Activated naive CD8-positive, alpha-beta T cell (primary cell): ENCODE measurements at regions not wholly inside any gene's neighbourhood (a gene's known extent, or its start where the extent isn't known, plus 50 kb on each side); places are given as distances from the start of the nearest gene placed in this dataset.
"Not testable (repeated sequence)": the region's sequence is repeated elsewhere in the genome, so short reads cannot be mapped to it uniquely, and the experiment has no call there.

Source experiments
- H3K27ac Mint-ChIP-seq: one replicate; pipeline ENCODE4 v1.8.0; 2021; ENCODE audit warnings: mixed read lengths
- H3K27me3 Mint-ChIP-seq: one replicate; pipeline ENCODE4 v1.8.0; 2021; ENCODE audit warnings: mixed read lengths
- H3K36me3 Mint-ChIP-seq: one replicate; pipeline ENCODE4 v1.8.0; 2021; ENCODE audit warnings: mixed read lengths
- H3K4me1 Mint-ChIP-seq: one replicate; pipeline ENCODE4 v1.8.0; 2021; ENCODE audit warnings: low read depth, mixed read lengths
- H3K4me3 Mint-ChIP-seq: one replicate; pipeline ENCODE4 v1.8.0; 2021; ENCODE audit warnings: mild to moderate bottlenecking, mixed read lengths
- H3K9me3 Mint-ChIP-seq: one replicate; pipeline ENCODE4 v1.8.0; 2021; ENCODE audit warnings: low read depth, mixed read lengths

DNA sequence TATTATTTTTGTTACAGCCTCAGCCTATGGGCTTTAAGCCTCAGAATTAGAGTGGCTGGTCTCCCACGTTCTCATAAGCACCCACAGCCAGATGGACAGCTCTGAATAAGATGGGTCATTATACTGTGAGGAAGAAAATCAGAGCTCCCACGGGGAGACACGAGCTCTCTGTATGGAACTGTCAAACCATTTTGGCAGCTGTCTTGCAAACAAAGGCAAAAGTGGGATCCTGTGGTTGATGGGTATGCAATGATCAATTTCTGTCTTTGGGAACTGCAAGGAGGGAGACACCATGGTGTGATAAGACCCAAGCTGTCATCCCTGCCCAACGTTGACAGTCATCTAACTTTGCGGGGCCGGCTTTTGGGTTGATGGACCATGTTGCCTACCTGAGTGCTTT, 614.3 kb downstream of the TYW1 start:
- H3K9me3 Mint-ChIP-seq: peaks cover 26% of the 10 kb centered on the region
- no peaks in the 10 kb centered on the region for H3K36me3 Mint-ChIP-seq
- H3K27ac Mint-ChIP-seq: no peak overlapping the region
- H3K4me3 Mint-ChIP-seq: no peak overlapping the region
- H3K27me3 Mint-ChIP-seq: no peaks in the 10 kb centered on the region
- no peaks in the 10 kb centered on the region for H3K4me1 Mint-ChIP-seq

DNA sequence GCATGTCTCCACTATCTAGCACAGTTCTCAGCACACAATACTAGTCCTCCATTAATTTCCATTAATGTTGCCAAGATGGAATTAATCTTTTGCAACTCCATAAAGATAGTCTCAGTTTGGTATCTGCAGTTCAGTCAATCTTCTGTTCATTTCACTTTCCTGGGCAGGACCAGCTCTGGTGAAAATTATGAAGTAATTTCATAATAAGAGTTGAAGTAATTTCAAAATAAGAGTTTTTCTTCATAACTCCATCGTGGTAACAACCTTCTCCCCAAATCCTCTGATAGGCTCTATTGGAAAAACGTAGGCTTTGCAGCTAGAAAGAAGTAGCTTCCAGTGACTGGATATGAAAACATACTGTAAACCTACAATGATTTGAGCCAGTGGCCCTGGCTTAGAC, 618.2 kb downstream of the TYW1 start:
- H3K4me1 Mint-ChIP-seq: no peaks in the 10 kb centered on the region
- no peak overlapping the region for H3K27ac Mint-ChIP-seq
- peaks cover 26% of the 10 kb centered on the region for H3K9me3 Mint-ChIP-seq
- H3K36me3 Mint-ChIP-seq: no peaks in the 10 kb centered on the region
- H3K4me3 Mint-ChIP-seq: no peak overlapping the region
- peaks cover 1% of the 10 kb centered on the region for H3K27me3 Mint-ChIP-seq

DNA sequence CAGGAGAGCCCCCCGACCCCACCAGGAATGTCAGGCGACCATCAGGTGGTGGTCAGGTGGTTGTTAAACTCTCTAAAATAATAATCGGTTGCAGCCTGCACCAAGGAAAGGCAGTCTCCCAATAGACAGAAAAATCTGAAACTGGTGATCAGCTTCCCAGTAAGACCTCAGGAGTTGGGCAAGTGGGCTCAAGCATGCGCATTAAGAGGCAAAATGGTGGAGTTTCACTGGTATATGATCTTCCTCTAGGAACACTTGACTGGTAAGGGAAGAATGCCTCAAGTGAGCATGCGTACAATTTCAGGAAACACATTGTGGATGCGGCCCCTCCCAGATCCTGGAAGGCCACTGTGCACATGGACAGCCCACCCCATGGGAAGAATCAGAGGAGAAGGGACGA, 619.9 kb downstream of the TYW1 start:
- Mint-ChIP-seq H3K36me3 (no peaks in the 10 kb centered on the region), H3K4me1 (no peaks in the 10 kb centered on the region), H3K4me3 (no peak overlapping the region), H3K27ac (no peak overlapping the region), H3K27me3 (peaks cover 4% of the 10 kb centered on the region), H3K9me3 (peaks cover 21% of the 10 kb centered on the region)

DNA sequence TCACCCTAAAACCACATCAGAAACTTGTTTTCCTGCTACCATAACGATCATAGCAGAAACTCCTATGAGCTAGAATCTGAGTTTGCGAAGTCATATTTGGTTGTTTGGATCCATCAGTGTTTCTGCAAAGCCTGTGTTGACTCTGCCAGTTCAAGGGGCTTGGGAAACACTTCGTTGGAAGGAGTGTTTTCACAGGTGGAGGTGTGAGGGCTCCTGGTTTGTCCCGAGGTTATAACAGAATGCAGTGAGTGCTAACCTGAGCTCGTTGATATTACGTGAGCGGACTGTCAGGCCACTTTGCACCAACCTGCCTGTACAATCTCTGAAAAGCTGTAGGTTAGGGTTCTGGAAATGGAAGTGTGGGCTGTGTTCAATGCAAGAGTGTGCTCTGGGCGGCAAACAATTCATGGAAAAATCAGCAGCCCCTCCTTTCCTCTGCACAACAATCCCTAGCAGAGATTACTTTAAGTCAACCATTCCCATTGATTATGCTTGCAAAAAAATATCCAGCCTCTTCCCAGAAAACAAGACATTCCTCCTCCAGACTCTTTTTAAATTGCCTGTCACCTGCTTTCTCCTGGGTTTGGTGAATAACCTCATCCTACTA, 622.0 kb downstream of the TYW1 start:
- Mint-ChIP-seq H3K9me3 (peaks cover 13% of the 10 kb centered on the region), H3K27me3 (peaks cover 6% of the 10 kb centered on the region), H3K4me3 (no peak overlapping the region), H3K27ac (no peak overlapping the region), H3K36me3 (no peaks in the 10 kb centered on the region), H3K4me1 (no peaks in the 10 kb centered on the region)

DNA sequence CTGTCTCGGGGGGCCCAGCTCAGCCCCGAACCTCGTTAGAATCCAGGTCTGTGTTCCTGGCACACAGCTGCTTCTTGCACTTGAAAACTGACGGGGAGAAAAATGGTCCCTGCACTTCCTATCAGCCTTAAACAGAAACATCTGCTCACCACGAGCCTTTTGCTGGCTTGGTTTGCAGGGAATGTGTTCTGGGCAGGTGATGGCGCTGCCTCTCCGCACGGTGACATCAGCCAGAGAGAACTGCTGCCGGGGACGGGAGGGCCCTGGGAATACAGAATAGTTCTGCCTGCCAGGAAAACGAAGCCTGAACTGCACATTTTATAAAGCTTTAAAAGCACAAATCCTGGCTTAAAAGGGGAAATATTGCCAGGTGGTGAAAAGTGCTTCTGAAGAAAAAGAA, 622.5 kb downstream of the TYW1 start:
- no peaks in the 10 kb centered on the region for H3K36me3 Mint-ChIP-seq
- H3K4me1 Mint-ChIP-seq: no peaks in the 10 kb centered on the region
- peaks cover 6% of the 10 kb centered on the region for H3K27me3 Mint-ChIP-seq
- H3K9me3 Mint-ChIP-seq: peaks cover 13% of the 10 kb centered on the region
- no peak overlapping the region for H3K27ac Mint-ChIP-seq
- no peak overlapping the region for H3K4me3 Mint-ChIP-seq

DNA sequence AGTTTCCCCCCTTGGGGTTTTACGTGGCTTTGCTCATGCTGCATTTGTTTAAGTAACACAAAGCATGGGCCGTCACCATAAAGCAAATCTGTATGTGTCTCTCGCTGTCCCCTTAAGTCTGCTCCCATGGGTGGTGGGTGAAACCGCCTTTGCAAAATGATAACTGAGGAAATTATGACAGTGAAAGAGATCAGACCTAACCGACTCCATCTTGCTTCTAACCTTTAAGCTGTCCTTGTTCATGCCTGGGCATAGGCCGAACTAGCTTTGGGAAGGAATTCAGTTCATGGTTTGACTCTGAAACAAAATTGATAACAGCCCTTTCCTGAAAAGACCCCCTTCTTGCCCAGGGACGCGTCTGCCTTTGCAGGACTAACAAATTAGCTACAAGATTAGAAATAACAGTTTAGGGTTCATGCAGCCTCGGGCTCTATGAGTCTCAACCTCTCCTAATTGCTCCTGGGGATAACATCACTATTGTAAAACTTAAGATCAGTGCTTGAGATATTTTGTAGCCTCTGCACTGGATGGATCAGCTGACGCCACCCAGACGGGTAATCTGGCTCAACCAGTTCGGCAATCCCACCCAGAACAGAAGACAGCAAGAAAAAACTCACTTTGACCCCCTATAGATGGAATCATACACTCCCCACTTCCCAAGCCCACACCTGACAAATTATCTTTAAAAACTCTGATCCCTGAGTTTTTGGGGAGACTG, 623.7 kb downstream of the TYW1 start:
- H3K36me3 Mint-ChIP-seq: no peaks in the 10 kb centered on the region
- H3K27me3 Mint-ChIP-seq: peaks cover 10% of the 10 kb centered on the region
- H3K9me3 Mint-ChIP-seq: peaks cover 5% of the 10 kb centered on the region
- no peak overlapping the region for H3K4me3 Mint-ChIP-seq
- H3K27ac Mint-ChIP-seq: no peak overlapping the region
- H3K4me1 Mint-ChIP-seq: peaks cover 3% of the 10 kb centered on the region

DNA sequence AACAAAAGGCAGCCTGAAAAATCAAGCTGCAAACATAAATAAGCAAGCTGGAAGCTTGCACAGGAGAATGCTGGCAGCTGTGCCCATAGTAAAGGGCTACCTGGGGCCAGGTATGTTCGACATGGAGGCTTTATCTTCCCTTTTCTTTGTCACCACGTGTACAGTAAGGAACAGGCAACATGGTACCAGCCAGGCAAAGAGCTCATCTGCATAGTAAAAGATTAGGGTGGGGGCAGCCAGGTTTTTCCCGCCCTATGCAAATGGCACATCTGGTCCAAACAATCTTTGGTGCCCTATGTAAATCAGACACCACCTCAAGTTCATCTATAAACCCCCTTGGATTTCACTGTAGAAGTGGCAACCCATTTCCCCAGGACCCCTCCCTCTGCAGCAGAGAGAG, 625.1 kb downstream of the TYW1 start:
- no peaks in the 10 kb centered on the region for H3K36me3 Mint-ChIP-seq
- H3K4me3 Mint-ChIP-seq: no peak overlapping the region
- H3K4me1 Mint-ChIP-seq: peaks cover 5% of the 10 kb centered on the region
- H3K27me3 Mint-ChIP-seq: peaks cover 9% of the 10 kb centered on the region
- H3K27ac Mint-ChIP-seq: no peak overlapping the region
- no peaks in the 10 kb centered on the region for H3K9me3 Mint-ChIP-seq

DNA sequence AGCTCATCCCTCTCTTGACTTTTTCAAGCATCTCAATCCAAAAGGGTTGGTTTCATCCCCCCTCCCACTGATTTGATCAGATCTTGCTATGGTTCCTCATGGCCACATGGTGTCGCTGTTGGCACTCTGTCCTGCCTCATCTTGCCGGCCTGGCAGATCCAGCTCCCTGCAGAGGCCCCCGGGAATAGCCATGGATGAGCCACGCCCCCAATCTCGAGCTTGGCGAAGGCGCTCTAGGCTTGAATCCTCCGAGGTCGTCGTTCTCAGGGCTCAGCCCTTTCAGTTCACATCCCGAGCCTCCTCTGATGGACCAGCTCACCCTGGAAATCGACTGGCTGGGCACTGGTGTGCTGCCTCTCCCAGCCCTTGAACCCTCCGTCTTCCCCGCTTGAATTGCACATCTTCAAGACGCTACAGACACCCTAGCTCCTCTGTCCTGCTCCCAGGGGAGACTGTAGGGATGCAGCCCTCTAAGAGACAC, 628.7 kb downstream of the TYW1 start:
- H3K4me3 Mint-ChIP-seq: no peak overlapping the region
- H3K27ac Mint-ChIP-seq: no peak overlapping the region
- peaks cover 6% of the 10 kb centered on the region for H3K27me3 Mint-ChIP-seq

DNA sequence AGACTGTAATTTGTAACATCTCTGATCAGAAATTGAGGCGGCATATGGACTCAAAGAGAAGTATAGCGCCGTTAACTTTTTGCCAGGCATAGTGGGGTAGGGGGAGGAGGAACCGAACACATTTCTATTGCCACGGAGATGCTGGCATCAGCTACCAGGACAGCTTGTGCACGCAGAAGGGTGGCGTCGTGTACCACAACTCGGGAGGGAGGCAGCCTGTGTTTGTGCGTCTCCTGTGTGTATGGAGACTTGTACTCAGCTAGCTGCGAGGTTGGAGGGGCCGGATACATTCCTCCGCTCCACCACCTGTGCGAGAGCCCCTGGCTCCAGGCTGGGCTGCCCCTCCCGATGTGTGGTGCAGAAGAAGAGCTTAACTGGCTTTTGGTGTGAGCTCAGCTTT, 634.8 kb downstream of the TYW1 start:
- Mint-ChIP-seq H3K27ac (no peak overlapping the region), H3K4me3 (no peak overlapping the region), H3K36me3 (no peaks in the 10 kb centered on the region), H3K9me3 (peaks cover 4% of the 10 kb centered on the region), H3K4me1 (no peaks in the 10 kb centered on the region), H3K27me3 (no peaks in the 10 kb centered on the region)

More for the DNA sequence above, 628.7 kb downstream of the TYW1 start:
- peaks cover 5% of the 10 kb centered on the region for H3K4me1 Mint-ChIP-seq
- no peaks in the 10 kb centered on the region for H3K9me3 Mint-ChIP-seq
- H3K36me3 Mint-ChIP-seq: no peaks in the 10 kb centered on the region

DNA sequence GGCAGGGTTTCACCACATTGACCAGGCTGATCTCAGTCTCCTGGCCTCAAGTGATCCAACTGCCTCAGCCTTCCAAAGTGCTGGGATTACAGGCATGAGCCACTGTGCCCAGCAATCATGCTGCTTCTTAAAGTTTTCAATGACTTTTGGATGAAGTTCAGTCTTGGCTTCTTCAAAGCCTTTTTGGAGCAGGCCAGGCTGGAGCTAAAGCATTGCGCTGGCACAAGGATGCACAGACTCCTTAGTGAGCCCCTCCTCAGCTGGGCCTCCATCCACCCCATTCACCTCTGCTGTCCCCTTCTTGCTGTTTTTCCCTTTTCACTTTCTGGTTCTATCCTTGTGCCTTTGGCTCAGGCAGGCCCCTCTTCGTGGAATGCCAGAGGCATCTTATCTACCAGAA, 638.6 kb downstream of the TYW1 start:
- Mint-ChIP-seq H3K4me3 (no peak overlapping the region), H3K27ac (no peak overlapping the region), H3K36me3 (no peaks in the 10 kb centered on the region), H3K9me3 (peaks cover 4% of the 10 kb centered on the region), H3K27me3 (no peaks in the 10 kb centered on the region), H3K4me1 (no peaks in the 10 kb centered on the region)

DNA sequence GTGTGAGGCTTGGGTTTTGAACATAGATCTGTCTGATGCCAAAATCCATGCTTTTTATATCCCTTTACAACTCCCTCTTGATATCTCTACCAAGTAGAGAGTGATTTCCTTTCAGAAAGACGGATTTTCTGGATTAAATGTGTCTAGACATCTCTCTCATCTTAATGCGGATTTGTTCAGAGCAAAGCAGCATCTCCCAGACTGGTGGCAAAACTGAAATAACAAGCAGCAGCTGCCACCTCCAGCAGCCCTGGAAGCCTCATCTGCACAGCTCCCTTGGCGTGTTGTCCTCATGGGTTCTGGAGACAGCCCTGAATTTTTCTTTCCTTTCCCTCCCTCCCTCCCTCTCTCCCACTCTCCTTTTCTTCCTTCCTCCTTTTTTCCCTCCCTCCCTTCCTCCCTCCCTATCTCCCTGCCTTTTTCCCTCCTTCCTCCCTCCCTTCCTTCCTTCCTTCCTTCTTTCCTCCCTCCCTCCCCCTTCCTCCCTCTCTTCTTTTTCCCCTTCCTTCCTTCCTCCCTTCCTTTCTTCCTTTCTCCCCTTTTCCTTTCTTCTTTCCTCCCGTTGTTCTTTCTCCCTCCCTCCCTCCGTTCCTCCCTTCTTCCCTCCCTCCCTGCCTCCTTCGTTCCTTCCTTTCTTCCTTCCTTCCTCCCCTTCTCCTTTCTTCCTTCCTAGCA, 639.9 kb downstream of the TYW1 start:
- Mint-ChIP-seq H3K4me1 (no peaks in the 10 kb centered on the region), H3K9me3 (peaks cover 4% of the 10 kb centered on the region), H3K27me3 (no peaks in the 10 kb centered on the region), H3K27ac (no peak overlapping the region), H3K36me3 (no peaks in the 10 kb centered on the region), H3K4me3 (no peak overlapping the region)

DNA sequence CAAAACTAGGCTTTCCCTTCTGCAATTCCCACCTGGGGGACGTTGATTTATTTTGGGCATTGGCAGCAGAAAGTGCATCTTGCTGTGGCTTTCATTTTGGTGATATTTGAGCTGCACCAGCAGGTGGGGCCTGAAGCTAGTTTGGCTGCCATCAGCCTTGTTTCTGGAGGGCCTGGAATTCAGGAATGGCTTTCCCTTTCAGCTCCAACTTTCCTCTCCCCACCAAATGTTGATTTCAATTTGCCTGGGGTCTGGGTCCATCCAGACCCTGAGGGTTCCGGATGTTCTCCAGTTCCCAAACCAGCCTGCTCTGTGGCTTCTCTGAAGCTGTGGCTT, 640.4 kb downstream of the TYW1 start:
- Mint-ChIP-seq H3K9me3 (peaks cover 5% of the 10 kb centered on the region), H3K4me3 (no peak overlapping the region), H3K27ac (no peak overlapping the region), H3K4me1 (no peaks in the 10 kb centered on the region), H3K36me3 (no peaks in the 10 kb centered on the region), H3K27me3 (no peaks in the 10 kb centered on the region)

DNA sequence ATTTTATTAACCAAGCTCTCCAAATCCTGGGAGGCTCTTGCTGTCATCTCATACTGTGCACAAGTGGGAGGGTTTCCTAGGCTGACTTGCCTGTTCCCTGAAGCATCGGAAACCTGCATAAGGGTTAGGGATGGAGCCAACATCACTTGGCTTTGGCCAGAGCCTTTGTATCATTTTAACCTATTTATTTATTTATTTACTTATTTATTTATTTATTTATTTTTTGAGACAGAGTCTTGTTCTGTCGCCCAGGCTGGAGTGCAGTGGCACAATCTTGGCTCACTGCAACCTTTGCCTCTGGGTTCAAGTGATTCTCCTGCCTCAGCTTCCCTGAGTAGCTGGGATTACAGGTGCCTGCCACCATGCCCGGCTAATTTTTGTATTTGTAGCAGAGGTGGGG, 645.9 kb downstream of the TYW1 start:
- H3K4me1 Mint-ChIP-seq, H3K27me3 Mint-ChIP-seq, H3K4me3 Mint-ChIP-seq, H3K27ac Mint-ChIP-seq, H3K36me3 Mint-ChIP-seq, H3K9me3 Mint-ChIP-seq: not testable (repeated sequence)

DNA sequence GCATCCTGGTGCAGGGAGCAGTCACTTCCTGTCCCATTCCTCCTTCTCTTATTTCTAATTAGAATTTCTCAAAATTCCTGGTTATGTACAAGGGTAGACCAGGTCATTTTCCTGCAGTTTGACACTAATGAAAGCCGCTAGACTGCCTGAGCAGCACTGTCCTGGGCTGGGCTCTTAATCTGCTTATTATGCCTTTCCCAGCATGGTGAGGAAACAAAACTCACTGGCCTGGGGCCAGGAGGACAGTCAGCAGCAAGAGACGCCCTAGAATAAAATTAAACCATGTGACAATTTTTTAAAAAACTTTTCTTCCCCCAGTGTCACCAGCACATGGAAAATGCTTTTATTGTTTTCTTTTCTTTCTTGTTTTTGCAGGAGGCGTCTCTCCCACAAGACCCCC, 647.5 kb downstream of the TYW1 start:
- Mint-ChIP-seq H3K36me3 (no peaks in the 10 kb centered on the region), H3K27me3 (peaks cover 2% of the 10 kb centered on the region), H3K4me3 (no peak overlapping the region), H3K27ac (no peak overlapping the region), H3K9me3 (peaks cover 4% of the 10 kb centered on the region), H3K4me1 (no peaks in the 10 kb centered on the region)

DNA sequence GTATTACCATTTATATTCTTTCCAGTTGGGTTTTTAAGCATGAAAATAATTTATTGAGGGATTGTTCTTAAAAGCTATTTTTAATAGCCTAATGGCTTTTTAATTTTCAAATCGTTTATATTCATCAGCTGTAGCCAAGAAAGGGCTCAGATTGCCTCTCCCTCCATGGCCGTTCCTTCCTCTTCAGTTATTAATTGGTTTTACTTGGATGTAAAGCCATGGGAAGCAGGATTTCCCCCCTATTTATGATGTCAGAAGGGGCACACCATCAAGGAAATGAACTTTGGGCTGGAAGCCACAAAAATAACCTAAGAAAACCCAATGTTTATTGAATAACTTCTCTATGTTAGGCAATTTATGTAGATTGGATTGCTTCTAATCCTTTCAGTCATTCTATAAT, 656.3 kb downstream of the TYW1 start:
- H3K9me3 Mint-ChIP-seq: no peaks in the 10 kb centered on the region
- no peaks in the 10 kb centered on the region for H3K27me3 Mint-ChIP-seq
- no peak overlapping the region for H3K27ac Mint-ChIP-seq
- H3K4me1 Mint-ChIP-seq: no peaks in the 10 kb centered on the region
- no peak overlapping the region for H3K4me3 Mint-ChIP-seq
- H3K36me3 Mint-ChIP-seq: no peaks in the 10 kb centered on the region
